HUDEP-2 (cell line): ENCODE measurements at regions not wholly inside any gene's neighbourhood (a gene's known extent, or its start where the extent isn't known, plus 50 kb on each side); places are given as distances from the start of the nearest gene placed in this dataset.

Source experiments
- DNase-seq, 76 experiments: peaks; one replicate each; lab custom pipeline; 2025; ENCODE audit not compliant: unreplicated experiment in 76 of 76; lab: John Stamatoyannopoulos, UW

GRCh38 chr2:194253528-194254259 lies 1403.3 kb upstream of the SLC39A10 start:
- DNase-seq, result no peak

- DNase-seq, result no peak
These were observed 1404.9 kb upstream of the SLC39A10 start for GRCh38 chr2:194252127-194252526.

GRCh38 chr2:194232600-194232999 lies 1424.4 kb upstream of the SLC39A10 start:
- DNase-seq, result no peak

- DNase-seq, result no peak
These were observed 1433.8 kb upstream of the SLC39A10 start for GRCh38 chr2:194223218-194223617.

- DNase-seq, result no peak
These were observed 1442.8 kb upstream of the SLC39A10 start for GRCh38 chr2:194214192-194214591.

- peak in 28 of 76 experiments; percentile 2 to 79 (median 40) for DNase-seq
These were observed 1451.3 kb upstream of the SLC39A10 start for GRCh38 chr2:194205568-194206227.

GRCh38 chr2:194203898-194204297 lies 1453.1 kb upstream of the SLC39A10 start:
- DNase-seq, result peak in 15 of 76 experiments; percentile 2 to 39 (median 14)

GRCh38 chr2:194182888-194183287 lies 1474.1 kb upstream of the SLC39A10 start:
- DNase-seq, result no peak

GRCh38 chr2:194176134-194176533 lies 1480.9 kb upstream of the SLC39A10 start:
- no peak for DNase-seq

- DNase-seq, result peak in 15 of 76 experiments; percentile 0 to 45 (median 6)
These were observed 1490.2 kb upstream of the SLC39A10 start for GRCh38 chr2:194166818-194167217.

- no peak for DNase-seq
These were observed 1501.6 kb upstream of the SLC39A10 start for GRCh38 chr2:194155431-194155830.

GRCh38 chr2:194151231-194151630 lies 1505.8 kb upstream of the SLC39A10 start:
- DNase-seq, result no peak

GRCh38 chr2:194135463-194135862 lies 1521.6 kb upstream of the SLC39A10 start:
- no peak for DNase-seq

GRCh38 chr2:194128810-194129209 lies 1528.2 kb upstream of the SLC39A10 start:
- DNase-seq, result no peak

GRCh38 chr2:194126418-194126817 lies 1530.6 kb upstream of the SLC39A10 start:
- no peak for DNase-seq

GRCh38 chr2:194116861-194117260 lies 1540.2 kb upstream of the SLC39A10 start:
- no peak for DNase-seq

GRCh38 chr2:194105358-194105757 lies 1551.7 kb upstream of the SLC39A10 start:
- DNase-seq, result no peak

GRCh38 chr2:194104687-194105086 lies 1552.3 kb upstream of the SLC39A10 start:
- DNase-seq, result no peak

GRCh38 chr2:194103941-194104659 lies 1552.9 kb upstream of the SLC39A10 start:
- no peak for DNase-seq

- no peak for DNase-seq
These were observed 1554.5 kb upstream of the SLC39A10 start for GRCh38 chr2:194102546-194102945.

- no peak for DNase-seq
These were observed 1556.8 kb upstream of the SLC39A10 start for GRCh38 chr2:194100201-194100600.
